ENCODE measurements at regions not wholly inside any gene's neighbourhood (a gene's known extent, or its start where the extent isn't known, plus 50 kb on each side); places are given as distances from the start of the nearest gene placed in this dataset.

DNA sequence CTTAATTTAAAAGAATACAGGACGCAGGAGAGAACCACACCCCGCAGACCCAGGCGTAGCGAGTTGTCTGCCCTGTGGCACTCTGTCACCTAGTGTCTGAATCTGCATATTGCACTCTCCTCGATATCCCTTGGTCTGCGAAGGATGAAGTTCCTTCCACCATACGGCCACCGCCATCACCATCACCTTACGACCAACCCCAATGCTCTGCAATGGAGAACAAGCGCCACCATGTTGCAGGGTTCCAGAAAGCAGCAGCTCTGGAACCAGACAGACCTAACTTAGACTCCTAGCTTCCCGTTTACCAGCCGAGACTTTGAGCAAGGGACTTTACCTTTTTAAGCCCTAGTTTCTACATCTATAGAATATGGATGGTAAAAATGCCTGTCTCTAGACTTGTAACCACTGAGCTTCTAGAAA, 77.4 kb upstream of the DMRT1 start (continued):
- TF ChIP-seq, protein P1, sequence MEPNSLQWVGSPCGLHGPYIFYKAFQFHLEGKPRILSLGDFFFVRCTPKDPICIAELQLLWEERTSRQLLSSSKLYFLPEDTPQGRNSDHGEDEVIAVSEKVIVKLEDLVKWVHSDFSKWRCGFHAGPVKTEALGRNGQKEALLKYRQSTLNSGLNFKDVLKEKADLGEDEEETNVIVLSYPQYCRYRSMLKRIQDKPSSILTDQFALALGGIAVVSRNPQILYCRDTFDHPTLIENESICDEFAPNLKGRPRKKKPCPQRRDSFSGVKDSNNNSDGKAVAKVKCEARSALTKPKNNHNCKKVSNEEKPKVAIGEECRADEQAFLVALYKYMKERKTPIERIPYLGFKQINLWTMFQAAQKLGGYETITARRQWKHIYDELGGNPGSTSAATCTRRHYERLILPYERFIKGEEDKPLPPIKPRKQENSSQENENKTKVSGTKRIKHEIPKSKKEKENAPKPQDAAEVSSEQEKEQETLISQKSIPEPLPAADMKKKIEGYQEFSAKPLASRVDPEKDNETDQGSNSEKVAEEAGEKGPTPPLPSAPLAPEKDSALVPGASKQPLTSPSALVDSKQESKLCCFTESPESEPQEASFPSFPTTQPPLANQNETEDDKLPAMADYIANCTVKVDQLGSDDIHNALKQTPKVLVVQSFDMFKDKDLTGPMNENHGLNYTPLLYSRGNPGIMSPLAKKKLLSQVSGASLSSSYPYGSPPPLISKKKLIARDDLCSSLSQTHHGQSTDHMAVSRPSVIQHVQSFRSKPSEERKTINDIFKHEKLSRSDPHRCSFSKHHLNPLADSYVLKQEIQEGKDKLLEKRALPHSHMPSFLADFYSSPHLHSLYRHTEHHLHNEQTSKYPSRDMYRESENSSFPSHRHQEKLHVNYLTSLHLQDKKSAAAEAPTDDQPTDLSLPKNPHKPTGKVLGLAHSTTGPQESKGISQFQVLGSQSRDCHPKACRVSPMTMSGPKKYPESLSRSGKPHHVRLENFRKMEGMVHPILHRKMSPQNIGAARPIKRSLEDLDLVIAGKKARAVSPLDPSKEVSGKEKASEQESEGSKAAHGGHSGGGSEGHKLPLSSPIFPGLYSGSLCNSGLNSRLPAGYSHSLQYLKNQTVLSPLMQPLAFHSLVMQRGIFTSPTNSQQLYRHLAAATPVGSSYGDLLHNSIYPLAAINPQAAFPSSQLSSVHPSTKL (CRISPR knock-in tag; IDR thresholded peaks at IDR 0.05), result peak; percentile 47; the same call in 1 of the 2 replicates
- TF ChIP-seq KDM4B (CRISPR knock-in tag; IDR thresholded peaks at IDR 0.05) (no peak), MXI1 (IDR thresholded peaks at IDR 0.05; ENCODE audit: borderline replicate concordance, low read depth, low read length) (no peak), MTF2 (CRISPR knock-in tag; IDR thresholded peaks at IDR 0.05; ENCODE audit: borderline replicate concordance) (no peak), HIVEP1 (CRISPR knock-in tag; IDR thresholded peaks at IDR 0.05) (no peak), ZNF557 (CRISPR knock-in tag; IDR thresholded peaks at IDR 0.05) (no peak), SALL1 (CRISPR knock-in tag; IDR thresholded peaks at IDR 0.05) (peak; percentile 74), U2AF2 (IDR thresholded peaks at IDR 0.05; ENCODE audit: low read depth, low read length) (no peak)
- TF ChIP-seq, protein P2, sequence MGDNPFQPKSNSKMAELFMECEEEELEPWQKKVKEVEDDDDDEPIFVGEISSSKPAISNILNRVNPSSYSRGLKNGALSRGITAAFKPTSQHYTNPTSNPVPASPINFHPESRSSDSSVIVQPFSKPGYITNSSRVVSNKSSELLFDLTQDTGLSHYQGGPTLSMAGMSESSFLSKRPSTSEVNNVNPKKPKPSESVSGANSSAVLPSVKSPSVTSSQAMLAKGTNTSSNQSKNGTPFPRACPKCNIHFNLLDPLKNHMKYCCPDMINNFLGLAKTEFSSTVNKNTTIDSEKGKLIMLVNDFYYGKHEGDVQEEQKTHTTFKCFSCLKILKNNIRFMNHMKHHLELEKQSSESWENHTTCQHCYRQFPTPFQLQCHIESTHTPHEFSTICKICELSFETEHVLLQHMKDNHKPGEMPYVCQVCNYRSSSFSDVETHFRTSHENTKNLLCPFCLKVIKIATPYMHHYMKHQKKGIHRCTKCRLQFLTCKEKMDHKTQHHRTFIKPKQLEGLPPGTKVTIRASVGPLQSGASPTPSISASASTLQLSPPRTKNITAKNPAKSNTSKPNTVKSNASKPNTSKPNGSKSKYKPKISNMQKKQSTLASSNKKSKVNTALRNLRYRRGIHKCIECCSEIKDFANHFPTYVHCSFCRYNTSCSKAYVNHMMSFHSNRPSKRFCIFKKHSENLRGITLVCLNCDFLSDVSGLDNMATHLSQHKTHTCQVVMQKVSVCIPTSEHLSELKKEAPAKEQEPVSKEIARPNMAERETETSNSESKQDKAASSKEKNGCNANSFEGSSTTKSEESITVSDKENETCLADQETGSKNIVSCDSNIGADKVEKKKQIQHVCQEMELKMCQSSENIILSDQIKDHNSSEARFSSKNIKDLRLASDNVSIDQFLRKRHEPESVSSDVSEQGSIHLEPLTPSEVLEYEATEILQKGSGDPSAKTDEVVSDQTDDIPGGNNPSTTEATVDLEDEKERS (CRISPR knock-in tag; IDR thresholded peaks at IDR 0.05), result no peak
- TF ChIP-seq, protein P3, sequence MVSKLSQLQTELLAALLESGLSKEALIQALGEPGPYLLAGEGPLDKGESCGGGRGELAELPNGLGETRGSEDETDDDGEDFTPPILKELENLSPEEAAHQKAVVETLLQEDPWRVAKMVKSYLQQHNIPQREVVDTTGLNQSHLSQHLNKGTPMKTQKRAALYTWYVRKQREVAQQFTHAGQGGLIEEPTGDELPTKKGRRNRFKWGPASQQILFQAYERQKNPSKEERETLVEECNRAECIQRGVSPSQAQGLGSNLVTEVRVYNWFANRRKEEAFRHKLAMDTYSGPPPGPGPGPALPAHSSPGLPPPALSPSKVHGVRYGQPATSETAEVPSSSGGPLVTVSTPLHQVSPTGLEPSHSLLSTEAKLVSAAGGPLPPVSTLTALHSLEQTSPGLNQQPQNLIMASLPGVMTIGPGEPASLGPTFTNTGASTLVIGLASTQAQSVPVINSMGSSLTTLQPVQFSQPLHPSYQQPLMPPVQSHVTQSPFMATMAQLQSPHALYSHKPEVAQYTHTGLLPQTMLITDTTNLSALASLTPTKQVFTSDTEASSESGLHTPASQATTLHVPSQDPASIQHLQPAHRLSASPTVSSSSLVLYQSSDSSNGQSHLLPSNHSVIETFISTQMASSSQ (IDR thresholded peaks at IDR 0.05; ENCODE audit: low read depth), result no peak
- TF ChIP-seq, protein P3 (CRISPR knock-in tag; IDR thresholded peaks at IDR 0.05; ENCODE audit: borderline replicate concordance), result 0 out of 2 replicates have a peak, but pooled peaks have one; percentile 32
- TF ChIP-seq, protein P4, sequence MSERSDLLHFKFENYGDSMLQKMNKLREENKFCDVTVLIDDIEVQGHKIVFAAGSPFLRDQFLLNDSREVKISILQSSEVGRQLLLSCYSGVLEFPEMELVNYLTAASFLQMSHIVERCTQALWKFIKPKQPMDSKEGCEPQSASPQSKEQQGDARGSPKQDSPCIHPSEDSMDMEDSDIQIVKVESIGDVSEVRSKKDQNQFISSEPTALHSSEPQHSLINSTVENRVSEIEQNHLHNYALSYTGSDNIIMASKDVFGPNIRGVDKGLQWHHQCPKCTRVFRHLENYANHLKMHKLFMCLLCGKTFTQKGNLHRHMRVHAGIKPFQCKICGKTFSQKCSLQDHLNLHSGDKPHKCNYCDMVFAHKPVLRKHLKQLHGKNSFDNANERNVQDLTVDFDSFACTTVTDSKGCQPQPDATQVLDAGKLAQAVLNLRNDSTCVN (CRISPR knock-in tag; IDR thresholded peaks at IDR 0.05; ENCODE audit: borderline replicate concordance), result 0 out of 2 replicates have a peak, but pooled peaks have one; percentile 24

Data from HepG2 (cell line).